ENCODE measurements at regions not wholly inside any gene's neighbourhood (a gene's known extent, or its start where the extent isn't known, plus 50 kb on each side); places are given as distances from the start of the nearest gene placed in this dataset.

- Histone ChIP-seq H3K4me3 (no peak overlapping the region), H3K9me2 (ENCODE audit: insufficient read depth) (no peaks in the 10 kb centered on the region), H3K4me2 (no peak overlapping the region), H2AFZ (no peak overlapping the region), H4K20me1 (ENCODE audit: insufficient read depth) (no peaks in the 10 kb centered on the region), H3K79me2 (ENCODE audit: low read depth) (no peaks in the 10 kb centered on the region), H3K4me1 (replicated peaks; ENCODE audit: insufficient read depth) (no peaks in the 10 kb centered on the region), H3K36me3 (ENCODE audit: low read depth) (no peaks in the 10 kb centered on the region), H3K9me3 (ENCODE audit: insufficient read depth, low read depth) (no peaks in the 10 kb centered on the region), H3K27me3 (ENCODE audit: insufficient read depth, low read depth) (no peaks in the 10 kb centered on the region), H3F3A (ENCODE audit: insufficient read depth, low read depth) (no peaks in the 10 kb centered on the region), H3K27ac (no peak overlapping the region)
- BruUV-seq (replicated peaks), result no TSS peak
- no peak for TF ChIP-seq EZH2 (IDR thresholded peaks at IDR 0.05; ENCODE audit: low read depth)
- no peak for TF ChIP-seq CTCF (conservative IDR thresholded peaks at IDR 0.05)
- intact Hi-C loops (cut with micrococcal nuclease; ENCODE audit: unreplicated experiment), result no loop called here
- POLR2A ChIA-PET (ENCODE audit: unreplicated experiment), result no interaction called here
- CTCF ChIA-PET, result no interaction called here
- DNase-seq, result no peak
Measured at GRCh38 chr15:87662575-87662974, 594.0 kb downstream of the NTRK3 start.

- Histone ChIP-seq H3F3A (ENCODE audit: insufficient read depth, low read depth) (no peaks in the 10 kb centered on the region), H3K4me1 (replicated peaks; ENCODE audit: insufficient read depth) (no peaks in the 10 kb centered on the region), H3K36me3 (ENCODE audit: low read depth) (no peaks in the 10 kb centered on the region), H3K4me2 (no peak overlapping the region), H3K9me3 (ENCODE audit: insufficient read depth, low read depth) (no peaks in the 10 kb centered on the region), H3K9me2 (ENCODE audit: insufficient read depth) (no peaks in the 10 kb centered on the region), H3K79me2 (ENCODE audit: low read depth) (no peaks in the 10 kb centered on the region), H3K27ac (no peak overlapping the region), H4K20me1 (ENCODE audit: insufficient read depth) (no peaks in the 10 kb centered on the region), H3K4me3 (no peak overlapping the region), H3K27me3 (ENCODE audit: insufficient read depth, low read depth) (no peaks in the 10 kb centered on the region), H2AFZ (no peak overlapping the region)
- POLR2A ChIA-PET (ENCODE audit: unreplicated experiment), result no interaction called here
- no peak for TF ChIP-seq EZH2 (IDR thresholded peaks at IDR 0.05; ENCODE audit: low read depth)
- no peak for TF ChIP-seq CTCF (conservative IDR thresholded peaks at IDR 0.05)
- BruUV-seq (replicated peaks), result no TSS peak
- DNase-seq, result no peak
- intact Hi-C loops (cut with micrococcal nuclease; ENCODE audit: unreplicated experiment), result no loop called here
- CTCF ChIA-PET, result no interaction called here
Measured at GRCh38 chr15:87661454-87662355, 594.8 kb downstream of the NTRK3 start.

DNA sequence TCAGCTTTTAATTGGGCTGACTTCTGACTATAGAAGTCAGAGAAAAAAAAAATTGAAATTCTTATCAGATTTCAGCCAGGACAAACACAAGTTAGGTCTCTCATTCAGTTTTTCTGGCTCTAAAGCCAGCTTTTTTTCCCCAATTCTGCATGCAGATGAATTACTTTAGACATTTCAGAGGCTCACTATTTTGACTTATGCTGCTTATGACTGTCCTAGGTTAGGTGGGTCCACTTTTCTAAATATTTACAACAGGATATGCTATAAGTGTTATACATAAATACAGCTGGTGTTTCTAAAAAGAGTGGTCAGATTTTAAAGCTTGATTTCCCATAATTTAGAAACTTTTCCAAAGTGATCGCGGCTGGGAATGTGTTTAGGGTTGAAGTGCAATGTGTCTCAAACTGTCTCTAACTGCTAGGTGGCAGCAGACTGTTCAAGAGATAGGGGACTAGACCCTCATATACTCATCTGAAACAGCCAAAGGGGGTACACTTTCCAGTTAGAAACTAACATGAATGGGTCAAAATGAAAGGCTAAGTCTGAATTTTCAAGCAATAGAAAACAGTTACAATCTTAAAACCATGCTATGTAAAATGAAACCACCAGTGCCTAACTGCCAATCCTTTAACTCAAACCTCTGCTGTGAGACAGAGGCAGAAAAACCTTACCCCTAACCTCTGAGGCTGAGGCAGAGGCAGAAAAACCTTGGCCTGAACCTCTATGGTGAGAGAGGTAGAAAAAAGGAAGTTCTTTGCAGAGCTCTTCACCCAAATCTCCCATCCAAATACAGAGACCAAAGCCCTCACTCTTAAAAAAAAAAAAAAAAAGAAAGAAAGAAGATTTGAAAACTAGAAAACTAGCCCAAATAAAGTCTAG is 596.0 kb downstream of the NTRK3 start:
- no peaks in the 10 kb centered on the region for H3F3A ChIP-seq (ENCODE audit: insufficient read depth, low read depth)
- H3K4me2 ChIP-seq, result no peak overlapping the region
- H3K9me3 ChIP-seq (ENCODE audit: insufficient read depth, low read depth), result no peaks in the 10 kb centered on the region
- BruUV-seq (replicated peaks), result no TSS peak
- H4K20me1 ChIP-seq (ENCODE audit: insufficient read depth), result no peaks in the 10 kb centered on the region
- no peaks in the 10 kb centered on the region for H3K36me3 ChIP-seq (ENCODE audit: low read depth)
- no peak for DNase-seq
- H3K4me1 ChIP-seq (replicated peaks; ENCODE audit: insufficient read depth), result no peaks in the 10 kb centered on the region
- no peaks in the 10 kb centered on the region for H3K27me3 ChIP-seq (ENCODE audit: insufficient read depth, low read depth)
- H3K79me2 ChIP-seq (ENCODE audit: low read depth), result no peaks in the 10 kb centered on the region
- no peak for TF ChIP-seq EZH2 (IDR thresholded peaks at IDR 0.05; ENCODE audit: low read depth)
- TF ChIP-seq CTCF (conservative IDR thresholded peaks at IDR 0.05), result no peak
- no peak overlapping the region for H2AFZ ChIP-seq
- CTCF ChIA-PET, result no interaction called here
- no peak overlapping the region for H3K27ac ChIP-seq
- intact Hi-C loops (cut with micrococcal nuclease; ENCODE audit: unreplicated experiment), result no loop called here
- no peaks in the 10 kb centered on the region for H3K9me2 ChIP-seq (ENCODE audit: insufficient read depth)
- POLR2A ChIA-PET (ENCODE audit: unreplicated experiment), result no interaction called here
- H3K4me3 ChIP-seq, result no peak overlapping the region

Measured in PC-9 (cell line).